ENCODE measurements at regions not wholly inside any gene's neighbourhood (a gene's known extent, or its start where the extent isn't known, plus 50 kb on each side); places are given as distances from the start of the nearest gene placed in this dataset.

DNA sequence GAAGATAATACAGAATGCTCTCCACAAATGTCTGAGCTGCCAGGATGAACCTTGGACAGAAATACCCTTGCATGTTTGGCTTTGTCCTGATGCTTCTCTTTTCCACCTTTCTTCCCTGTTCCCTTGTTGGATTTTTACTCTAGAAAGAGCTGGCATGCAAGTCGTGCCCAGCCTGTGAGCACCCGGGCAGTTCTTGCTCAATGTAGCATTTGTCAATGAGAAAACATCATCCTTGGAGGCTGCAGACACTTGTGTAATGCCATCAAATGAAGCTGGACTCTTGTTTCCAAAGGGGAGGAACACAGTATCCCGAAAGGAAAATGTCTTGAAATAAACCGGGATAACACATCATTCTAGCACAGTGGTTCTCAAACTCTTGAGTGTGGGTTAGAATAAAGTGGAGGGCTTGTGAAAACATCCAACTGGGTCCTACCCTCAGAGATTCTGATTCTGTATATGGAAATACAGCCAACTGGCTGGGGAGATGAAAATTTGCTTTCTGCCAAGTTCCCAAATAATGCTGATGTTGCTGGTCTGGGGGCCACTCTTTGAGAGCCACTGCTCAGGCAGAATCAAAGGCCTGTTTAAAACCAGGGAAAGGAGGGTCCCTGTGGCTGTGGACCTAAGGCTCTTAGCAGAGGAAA, 237.2 kb downstream of the SPATA18 start:
- no peak for DNase-seq (ENCODE audit: low spot score)
- TF ChIP-seq CTCF (IDR thresholded peaks at IDR 0.05; ENCODE audit: extremely low read depth, missing control alignments), result no peak

DNA sequence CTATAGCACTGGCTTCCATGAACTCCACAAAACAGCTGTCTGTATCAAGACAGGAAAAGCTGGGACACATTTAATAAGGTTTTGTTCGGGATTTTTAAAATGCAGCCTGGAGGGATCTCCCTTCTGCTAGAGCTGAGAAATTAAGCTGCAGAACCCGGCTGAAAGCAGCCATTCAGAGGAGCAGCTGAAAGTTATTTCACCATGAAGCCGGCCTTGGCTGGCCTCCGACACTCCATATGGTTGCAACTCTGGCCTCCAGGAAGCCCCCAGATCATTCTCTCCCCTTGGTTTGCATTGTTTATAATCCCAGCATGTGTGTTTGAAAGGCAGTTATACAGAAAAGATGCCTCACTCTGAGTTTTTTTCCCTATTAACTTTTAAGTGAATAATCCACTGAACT, 239.4 kb downstream of the SPATA18 start:
- DNase-seq (ENCODE audit: low spot score), result no peak
- no peak for TF ChIP-seq CTCF (IDR thresholded peaks at IDR 0.05; ENCODE audit: extremely low read depth, missing control alignments)

DNA sequence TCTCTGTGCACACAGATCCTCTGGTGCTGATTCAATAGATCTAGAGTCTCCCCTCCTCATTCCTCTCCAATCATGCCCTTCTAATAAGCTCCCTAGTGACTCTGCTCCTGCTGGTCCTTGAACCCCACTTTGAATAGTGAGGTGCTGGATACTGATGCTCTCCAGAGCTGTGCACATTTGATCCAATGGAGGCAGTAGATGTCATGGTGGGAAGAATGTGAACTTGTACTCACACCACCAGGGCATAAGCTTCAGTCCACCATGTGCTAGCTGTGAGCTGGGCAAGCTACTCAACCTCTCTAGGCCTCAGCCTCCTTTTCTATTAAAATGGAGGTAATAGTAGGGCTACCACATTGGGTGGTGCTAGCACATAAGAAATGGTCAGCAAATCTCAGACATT, 241.1 kb downstream of the SPATA18 start:
- TF ChIP-seq CTCF (IDR thresholded peaks at IDR 0.05; ENCODE audit: extremely low read depth, missing control alignments), result no peak
- no peak for DNase-seq (ENCODE audit: low spot score)

GRCh38 chr4:52296341-52296740, 245.2 kb downstream of the SPATA18 start:
- no peak for DNase-seq (ENCODE audit: low spot score)
- no peak for TF ChIP-seq CTCF (IDR thresholded peaks at IDR 0.05; ENCODE audit: extremely low read depth, missing control alignments)

DNA sequence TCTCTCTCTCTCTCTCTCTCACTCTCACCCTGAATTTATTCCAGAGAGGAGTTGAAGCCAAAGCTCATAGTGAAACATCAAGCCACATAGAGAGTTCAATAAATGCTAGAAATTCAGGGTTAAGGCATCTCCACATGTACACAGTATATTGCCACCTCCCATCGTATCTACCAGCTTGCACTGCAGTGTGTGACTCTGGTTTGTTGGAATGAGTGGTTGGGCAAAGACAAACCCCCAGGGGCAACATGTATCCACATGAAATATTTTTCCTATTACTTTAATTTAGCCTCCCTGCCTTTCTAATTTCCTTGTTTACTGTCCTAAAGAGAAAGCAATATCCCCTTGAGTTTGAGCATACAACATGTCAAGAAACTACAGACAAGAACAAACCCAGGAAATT, 247.3 kb downstream of the SPATA18 start:
- DNase-seq (ENCODE audit: low spot score), result no peak

DNA sequence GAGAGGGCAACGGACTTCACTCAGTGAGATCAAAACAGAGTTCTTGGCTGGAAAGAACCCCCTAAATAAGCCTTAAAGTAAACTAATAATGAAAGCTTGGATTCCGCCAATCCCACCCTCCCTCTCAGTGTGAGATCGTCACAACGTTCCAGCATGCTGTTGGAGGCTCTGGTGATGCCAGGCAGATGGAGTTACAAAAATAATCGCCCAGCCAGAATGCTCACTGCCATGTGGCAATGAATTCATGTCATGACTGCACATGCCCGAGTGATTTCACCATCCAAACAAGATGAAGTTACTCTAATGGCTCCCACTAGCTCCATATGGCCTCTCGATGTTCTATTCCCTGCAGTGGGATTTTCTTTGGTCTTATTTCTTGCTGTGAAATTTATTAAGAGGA, 248.0 kb downstream of the SPATA18 start:
- no peak for DNase-seq (ENCODE audit: low spot score)
- TF ChIP-seq CTCF (IDR thresholded peaks at IDR 0.05; ENCODE audit: extremely low read depth, missing control alignments), result no peak

More for the DNA sequence above, 247.3 kb downstream of the SPATA18 start:
- TF ChIP-seq CTCF (IDR thresholded peaks at IDR 0.05; ENCODE audit: extremely low read depth, missing control alignments), result no peak

GRCh38 chr4:52311464-52312125, 260.5 kb downstream of the SPATA18 start:
- TF ChIP-seq CTCF (IDR thresholded peaks at IDR 0.05; ENCODE audit: extremely low read depth, missing control alignments), result no peak
- DNase-seq (ENCODE audit: low spot score), result no peak

All from GM20000 (cell line).